HG03108 (cell line): ENCODE measurements at regions not wholly inside any gene's neighbourhood (a gene's known extent, or its start where the extent isn't known, plus 50 kb on each side); places are given as distances from the start of the nearest gene placed in this dataset.

ENCODE experiments used
- ATAC-seq: cut with Tn5 transposase; IDR thresholded peaks from one replicate; pipeline ENCODE4 v1.9.1; 2021; ENCODE audit warnings: moderate library complexity; ENCODE audit not compliant: unreplicated experiment

GRCh38 chr13:111551204-111551820 lies 230.9 kb downstream of the TEX29 start:
- ATAC-seq = no peak

GRCh38 chr13:111552891-111553655 lies 232.6 kb downstream of the TEX29 start:
- ATAC-seq = no peak

- ATAC-seq = no peak
Measured at GRCh38 chr13:111554539-111555267, 234.3 kb downstream of the TEX29 start.

- no peak for ATAC-seq
Measured at GRCh38 chr13:111555268-111555808, 234.9 kb downstream of the TEX29 start.

DNA sequence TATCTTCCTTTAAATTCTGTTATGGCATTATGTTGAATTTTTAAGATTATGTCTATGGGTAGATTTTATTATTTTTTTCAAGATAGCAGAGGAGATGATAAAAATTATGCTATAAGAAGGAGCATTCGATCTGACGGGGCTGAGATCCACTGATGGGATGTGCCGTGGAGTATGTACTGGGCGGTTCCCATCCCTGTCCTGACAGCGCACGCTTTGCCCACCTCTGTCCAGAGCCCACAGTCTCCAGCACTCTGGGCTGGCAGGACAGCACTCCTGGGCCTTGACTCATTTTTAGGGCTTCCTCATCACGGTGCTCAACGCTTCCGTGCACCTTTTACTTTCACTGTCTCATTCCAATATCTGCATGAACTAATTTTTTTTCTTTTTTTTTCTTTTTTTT lies 235.5 kb downstream of the TEX29 start:
- ATAC-seq = no peak

DNA sequence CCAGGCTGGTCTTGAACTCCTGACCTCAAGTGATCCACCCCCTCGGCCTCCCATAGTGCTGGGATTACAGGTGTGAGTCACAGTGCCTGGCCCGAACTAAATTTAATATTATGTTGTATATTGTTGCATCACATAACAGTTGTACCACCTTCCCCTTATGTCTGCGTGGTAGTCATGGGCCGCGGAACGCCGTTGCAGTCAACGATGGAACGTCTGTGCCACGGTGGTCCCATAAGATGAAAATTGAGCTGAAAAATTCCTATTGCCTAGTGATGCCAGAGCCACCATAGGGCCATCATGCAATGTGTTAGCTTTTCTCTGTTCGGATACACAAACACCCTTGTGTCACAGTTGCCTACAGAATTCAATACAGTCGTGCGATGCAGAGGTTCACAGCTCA lies 236.1 kb downstream of the TEX29 start:
- no peak for ATAC-seq

GRCh38 chr13:111557921-111558699 lies 237.7 kb downstream of the TEX29 start:
- ATAC-seq = no peak

DNA sequence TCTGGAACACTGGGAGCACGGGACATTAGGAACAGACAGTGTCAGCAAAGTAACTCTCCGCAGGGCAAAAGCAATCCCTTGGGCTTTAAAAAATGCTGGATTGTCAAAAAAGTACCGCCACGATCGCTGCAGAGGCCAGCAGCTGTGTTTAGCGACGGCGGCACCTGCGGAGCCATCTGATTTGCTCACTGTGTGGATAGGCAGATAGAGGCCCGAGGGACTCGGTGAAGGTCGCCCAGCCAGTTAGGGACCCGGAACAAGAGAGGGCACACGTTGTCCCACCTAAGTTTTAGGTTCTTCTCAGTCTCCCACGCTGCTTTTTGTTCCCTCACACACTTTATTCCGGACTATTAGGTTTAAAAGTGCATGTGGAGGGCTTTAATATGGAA lies 238.3 kb downstream of the TEX29 start:
- no peak for ATAC-seq

DNA sequence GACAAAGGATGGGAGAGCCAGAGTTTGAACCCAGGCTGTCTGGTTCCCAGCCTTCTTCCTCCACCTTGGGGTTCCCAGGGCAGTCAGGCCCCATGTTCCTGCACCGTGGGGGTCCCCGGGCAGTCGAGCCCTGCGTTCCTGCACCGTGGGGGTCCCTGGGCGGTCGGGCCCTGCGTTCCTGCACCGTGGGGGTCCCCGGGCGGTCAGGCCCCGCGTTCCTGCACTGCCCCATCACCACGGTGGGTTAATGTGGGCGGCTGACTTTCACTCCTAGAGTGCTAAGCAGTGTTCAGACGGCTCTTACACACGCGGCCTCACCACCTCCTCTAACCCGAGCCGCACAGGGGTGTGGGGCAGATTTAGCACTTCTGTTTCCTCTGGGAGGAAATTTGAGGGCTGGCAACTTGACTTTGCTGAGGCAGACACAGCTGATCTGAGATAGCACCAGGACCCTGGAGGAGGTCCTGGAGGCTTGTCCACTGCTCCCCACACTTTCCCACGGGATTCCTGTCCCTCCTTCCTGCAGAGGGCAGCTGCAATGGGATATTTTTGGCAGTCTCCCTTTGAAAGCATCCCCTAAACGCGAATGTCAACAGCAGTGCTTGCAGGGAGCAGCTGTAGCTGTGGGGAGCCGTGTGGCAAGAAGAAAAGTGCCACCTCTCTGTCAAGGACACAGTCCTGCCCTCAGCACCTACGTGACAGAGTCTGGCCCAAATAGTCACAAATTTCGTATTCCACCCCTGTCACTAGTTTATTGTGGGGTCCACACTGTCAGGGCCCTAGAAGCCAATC lies 239.4 kb downstream of the TEX29 start:
- no peak for ATAC-seq

DNA sequence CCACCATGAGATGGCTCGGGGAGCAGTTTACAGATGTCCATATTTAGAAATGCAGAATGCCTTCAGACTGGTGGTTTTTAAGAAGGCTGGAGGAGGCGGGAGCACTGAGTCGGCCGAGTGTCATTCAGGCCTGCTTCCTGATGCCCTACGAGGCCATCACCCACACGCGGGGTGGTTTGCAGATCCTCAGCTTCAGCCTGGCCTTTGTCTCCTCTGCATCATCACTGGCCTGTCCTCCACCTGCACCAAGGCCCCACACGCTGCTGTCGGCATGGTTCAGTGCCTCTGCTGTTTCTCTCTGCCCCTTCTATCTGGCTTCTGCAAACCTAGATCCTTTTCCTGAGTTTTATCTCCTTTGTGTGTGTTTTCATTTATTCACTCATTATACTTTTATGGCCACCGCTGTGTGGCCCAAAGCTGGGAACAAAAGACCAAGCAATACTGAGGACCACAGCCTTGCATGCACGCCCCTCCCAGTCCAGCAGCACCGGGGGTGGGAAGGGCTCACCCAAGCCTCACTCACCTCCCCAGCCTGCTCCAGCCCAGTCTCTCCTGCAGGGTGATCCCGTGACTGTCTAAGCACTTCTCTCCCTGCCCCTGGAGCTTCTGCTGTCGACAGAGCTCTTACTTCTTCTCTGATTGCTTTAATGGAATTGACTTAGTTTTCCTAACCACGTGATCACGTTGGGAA lies 240.8 kb downstream of the TEX29 start:
- ATAC-seq = no peak

GRCh38 chr13:111562716-111563115 lies 242.3 kb downstream of the TEX29 start:
- no peak for ATAC-seq

DNA sequence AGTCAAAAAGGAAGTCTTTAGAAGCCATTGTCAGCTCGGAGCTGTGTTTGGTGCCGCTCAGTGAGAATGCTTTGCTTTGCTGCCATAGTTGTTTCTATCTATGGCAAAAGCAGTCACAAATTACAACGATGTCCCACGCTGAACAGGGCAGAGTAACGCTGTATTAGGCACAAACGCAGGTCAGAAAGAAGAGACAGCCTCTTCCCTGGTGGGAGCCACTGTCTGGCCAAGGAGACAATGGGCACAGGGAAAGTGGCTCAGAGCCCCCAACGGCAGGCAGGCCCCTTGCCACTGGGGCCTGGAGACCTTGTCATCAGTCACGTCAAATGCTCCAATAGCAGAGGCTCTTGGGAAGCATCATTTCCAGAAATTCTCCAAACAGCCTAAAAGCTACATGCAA lies 244.2 kb downstream of the TEX29 start:
- no peak for ATAC-seq

- no peak for ATAC-seq
Measured at GRCh38 chr13:111565400-111565799, 245.0 kb downstream of the TEX29 start.

GRCh38 chr13:111566567-111566966 lies 246.1 kb downstream of the TEX29 start:
- ATAC-seq = no peak

DNA sequence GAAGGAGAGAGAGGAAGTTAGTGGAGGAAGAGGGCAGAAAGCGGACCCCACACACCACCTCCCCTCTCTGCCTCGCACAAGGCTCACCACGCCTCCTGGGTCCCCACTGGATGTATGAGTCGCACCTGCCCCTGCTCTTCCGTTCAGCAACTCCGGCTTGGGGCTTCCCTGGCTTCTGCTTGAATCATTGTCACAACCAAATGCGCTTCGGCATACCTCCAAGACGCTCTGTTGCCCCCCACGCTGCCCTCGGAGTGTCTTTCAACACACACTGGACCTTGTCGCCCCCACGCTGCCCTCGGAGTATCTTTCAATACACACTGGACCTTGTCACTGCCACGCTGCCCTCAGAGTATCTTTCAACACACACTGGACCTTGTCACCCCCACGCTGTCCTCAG lies 247.2 kb downstream of the TEX29 start:
- ATAC-seq = no peak

GRCh38 chr13:111568290-111568689 lies 247.8 kb downstream of the TEX29 start:
- ATAC-seq = no peak

- ATAC-seq = no peak
Measured at GRCh38 chr13:111570911-111571310, 250.5 kb downstream of the TEX29 start.

- ATAC-seq = no peak
Measured at GRCh38 chr13:111572956-111573761, 252.7 kb downstream of the TEX29 start.

GRCh38 chr13:111573801-111574200 lies 253.4 kb downstream of the TEX29 start:
- ATAC-seq = no peak
